ENCODE measurements at regions not wholly inside any gene's neighbourhood (a gene's known extent, or its start where the extent isn't known, plus 50 kb on each side); places are given as distances from the start of the nearest gene placed in this dataset.
"Not testable (repeated sequence)": the region's sequence is repeated elsewhere in the genome, so short reads cannot be mapped to it uniquely, and the experiment has no call there.

DNA sequence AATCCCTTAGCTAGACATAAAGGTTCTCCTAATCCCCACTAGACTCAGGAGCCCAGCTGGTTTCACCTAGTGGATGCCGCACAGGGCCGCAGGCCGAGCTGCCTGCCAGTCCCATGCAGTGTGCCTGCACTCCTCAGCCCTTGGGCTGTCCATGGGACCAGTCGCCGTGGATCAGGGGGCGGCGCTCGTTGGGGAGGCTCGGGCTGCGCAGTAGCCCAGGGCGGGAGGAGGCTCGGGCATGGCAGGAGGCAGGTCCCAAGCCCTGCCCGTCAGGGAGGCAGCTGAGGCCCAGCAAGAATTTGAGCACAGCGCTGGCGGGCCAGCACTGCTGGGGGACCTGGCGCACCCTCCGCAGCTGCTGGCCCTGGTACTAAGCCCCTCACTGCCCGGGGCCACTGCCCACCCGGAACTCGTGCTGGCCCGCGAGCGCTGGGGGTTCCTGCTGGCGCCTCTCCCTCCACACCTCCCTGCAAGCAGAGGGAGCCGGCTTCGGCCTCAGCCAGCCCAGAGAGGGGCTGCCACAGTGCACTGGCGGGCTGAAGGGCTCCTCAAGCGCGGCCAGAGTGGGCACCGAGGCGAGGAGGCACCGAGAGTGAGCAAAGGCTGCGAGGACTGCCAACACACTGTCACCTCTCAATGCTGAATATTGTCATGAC lies 307.8 kb downstream of the C6orf118 start:
- DNase-seq: no peak

- no peak for DNase-seq
These were observed 311.1 kb downstream of the C6orf118 start for GRCh38 chr6:164998297-164998696.

- DNase-seq: no peak
These were observed 312.6 kb downstream of the C6orf118 start for GRCh38 chr6:164996838-164997237.

DNA sequence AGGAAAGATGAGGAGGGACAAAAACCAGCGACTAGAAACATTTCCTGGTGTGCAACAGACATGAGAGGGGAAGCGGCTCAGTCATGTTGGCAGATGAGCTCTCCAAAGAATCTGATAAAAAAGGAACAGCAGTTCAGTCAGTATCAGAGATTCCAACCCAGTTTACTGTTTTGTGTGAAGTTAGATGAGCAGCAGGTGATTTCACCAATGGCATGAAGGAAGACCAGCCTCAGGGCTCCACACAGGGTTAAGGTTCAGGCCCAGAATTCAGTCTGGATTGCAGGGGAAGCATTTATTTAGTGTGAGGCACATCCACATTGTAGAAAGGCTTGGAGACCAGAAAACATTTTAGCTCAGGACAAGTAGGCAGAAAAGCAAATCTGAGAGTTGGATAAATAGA lies 317.8 kb downstream of the C6orf118 start:
- no peak for DNase-seq

DNA sequence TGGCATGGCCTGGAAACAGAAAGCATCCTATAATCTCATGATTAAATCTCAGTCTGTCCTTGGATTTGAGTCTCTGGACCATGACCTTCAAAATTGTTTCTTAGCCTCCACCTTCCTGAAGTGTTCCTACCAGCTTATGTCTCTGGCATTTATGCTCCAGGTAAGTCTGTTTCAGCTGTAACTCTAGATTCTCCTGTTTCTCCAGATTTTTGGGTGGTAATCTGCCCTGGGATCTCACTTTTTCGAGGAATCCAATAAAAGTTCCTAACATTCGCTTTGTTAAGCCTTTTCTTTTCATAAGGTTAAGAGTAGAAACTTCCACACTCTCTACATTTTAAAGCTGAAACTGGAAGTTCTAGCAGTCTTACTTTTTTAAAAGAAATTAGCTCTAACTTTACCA lies 318.5 kb downstream of the C6orf118 start:
- no peak for DNase-seq

DNA sequence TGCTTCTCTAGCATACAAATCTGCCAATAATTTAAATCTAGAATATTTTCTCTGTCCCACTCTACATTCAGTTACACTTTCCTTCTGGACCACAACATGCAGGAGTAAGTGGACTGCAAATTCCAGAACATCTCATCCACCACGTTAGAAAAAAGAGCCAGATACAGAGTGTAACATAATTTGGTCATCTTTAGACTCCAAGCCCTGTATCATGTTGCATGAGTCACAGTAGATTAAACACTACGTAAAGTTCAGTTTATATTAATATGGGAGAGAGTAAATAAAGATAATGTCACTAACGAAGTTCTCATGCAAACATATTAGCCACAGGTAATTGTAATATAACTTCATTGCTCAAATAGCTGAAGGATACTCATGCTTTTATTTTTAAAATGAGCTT lies 327.0 kb downstream of the C6orf118 start:
- DNase-seq: no peak

- DNase-seq: no peak
These were observed 342.3 kb downstream of the C6orf118 start for GRCh38 chr6:164967102-164967501.

GRCh38 chr6:164962805-164963204 lies 346.6 kb downstream of the C6orf118 start:
- DNase-seq: no peak

DNA sequence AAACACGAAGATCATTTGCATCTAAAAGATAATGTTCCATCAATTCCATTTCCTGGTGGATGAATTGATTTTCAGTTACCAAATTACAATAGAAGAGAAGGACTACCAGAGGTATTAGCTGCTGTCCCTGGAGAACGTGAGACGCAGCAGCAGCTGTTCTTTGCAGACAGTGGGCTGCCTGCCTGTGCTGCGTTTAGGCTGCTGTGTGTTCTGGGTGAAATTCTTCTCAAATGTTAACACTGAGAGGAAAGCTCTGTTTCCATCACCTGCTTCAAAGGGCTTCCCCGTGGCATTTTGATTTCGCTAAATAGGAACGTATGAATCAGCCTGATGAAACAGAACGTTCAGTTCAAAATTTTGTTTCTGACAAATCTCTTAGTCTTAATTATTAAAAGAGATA lies 362.2 kb downstream of the C6orf118 start:
- no peak for DNase-seq

DNA sequence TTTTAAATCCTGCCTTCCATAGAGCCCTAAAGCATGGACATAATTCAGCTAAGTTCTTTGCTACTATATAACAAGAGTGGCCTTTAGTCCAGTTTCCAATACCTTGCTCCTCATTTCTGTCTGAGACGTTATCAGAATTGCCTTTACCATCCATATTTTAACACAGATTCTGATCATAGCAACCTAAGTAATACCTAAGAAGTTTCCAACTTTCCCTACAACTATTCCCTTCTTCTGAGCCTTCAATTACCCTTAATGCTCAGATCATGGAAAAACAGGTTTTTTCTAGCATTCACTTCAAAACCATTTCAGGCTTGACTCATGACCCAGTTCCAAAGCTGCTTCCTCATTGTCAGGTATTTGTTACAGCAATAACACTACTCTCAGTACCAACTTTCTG lies 367.1 kb downstream of the C6orf118 start:
- no peak for DNase-seq

DNA sequence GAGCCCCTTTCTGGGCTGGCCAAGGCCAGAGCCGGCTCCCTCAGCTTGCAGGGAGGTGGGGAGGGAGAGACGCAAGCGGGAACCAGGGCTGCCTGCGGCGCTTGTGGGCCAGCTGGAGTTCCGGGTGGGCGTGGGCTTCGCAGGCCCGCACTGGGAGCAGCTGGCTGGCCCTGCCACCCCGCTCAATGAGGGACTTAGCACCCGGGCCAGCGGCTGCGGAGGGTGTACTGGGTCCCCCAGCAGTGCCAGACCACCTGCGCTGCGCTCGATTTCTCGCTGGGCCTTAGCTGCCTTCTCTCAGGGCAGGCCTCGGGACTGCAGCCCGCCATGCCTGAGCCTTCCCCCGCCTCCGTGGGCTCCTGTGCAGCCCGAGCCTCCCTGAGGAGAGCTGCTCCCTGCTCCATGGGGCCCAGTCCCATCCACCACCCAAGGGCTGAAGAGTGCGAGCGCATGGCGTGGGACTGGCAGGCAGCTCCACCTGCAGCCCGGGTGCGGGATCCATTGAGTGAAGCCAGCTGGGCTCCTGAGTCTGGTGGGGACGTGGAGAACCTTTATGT lies 376.1 kb downstream of the C6orf118 start:
- DNase-seq: not testable (repeated sequence)

- DNase-seq: no peak
These were observed 379.9 kb downstream of the C6orf118 start for GRCh38 chr6:164929408-164929977.

- DNase-seq: no peak
These were observed 380.5 kb downstream of the C6orf118 start for GRCh38 chr6:164928728-164929407.

GRCh38 chr6:164928057-164928727 lies 381.2 kb downstream of the C6orf118 start:
- no peak for DNase-seq

DNA sequence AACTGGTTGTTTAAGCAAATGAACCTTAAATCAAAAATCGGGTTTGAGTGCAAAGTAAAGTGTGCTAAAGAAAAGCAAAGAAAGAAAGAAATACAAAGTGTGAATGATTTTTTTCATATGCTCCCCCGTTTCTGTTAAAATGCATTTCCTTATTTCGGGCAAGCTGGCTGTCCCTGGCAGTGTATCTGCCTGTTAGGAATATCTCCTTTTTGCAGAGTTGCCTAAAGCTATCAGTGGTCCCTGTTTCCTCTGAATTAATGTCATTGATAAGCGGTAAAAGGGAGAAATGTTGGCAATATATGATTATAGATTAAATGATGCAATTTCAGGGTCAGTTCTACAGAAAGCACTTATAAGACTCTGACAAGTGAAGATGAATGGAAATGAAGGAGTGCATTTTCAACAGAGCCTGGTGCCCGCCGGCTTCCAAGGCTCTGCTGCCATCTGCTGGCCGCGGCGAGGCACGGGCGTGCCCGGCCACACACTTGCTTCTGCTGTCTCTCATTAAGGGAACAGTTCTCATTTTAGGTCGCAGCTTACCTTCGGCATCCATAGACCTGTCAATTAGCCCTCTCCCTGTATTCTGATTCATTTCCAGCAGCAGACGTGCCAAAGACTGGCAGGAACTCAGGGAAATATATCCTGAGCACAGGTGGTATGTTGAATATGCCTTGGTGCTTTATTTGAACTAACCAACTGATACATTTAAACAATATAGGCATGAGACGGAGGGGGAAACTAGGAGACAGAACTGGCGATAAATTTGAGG lies 381.9 kb downstream of the C6orf118 start:
- DNase-seq: peak in 1 of 2 donors; percentile 4

DNA sequence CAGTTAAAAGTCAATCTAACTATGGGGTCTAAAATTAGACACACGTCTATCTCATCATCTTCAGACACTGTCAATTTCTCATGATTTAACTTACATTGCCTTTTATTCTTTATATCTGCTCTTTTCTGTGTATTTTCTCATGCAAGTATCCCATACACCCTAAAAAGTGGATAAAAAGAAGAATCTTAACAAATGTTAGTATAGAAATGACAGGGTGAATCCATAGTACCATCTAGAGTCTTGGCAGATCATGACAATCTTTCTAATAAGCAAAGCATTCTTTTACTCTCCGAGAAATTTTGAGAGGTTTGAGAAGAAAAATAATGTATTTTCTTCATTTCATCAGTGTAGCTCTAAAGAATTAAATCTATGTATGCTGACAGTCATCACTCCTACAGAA lies 382.7 kb downstream of the C6orf118 start:
- no peak for DNase-seq

GRCh38 chr6:164925681-164926530 lies 383.5 kb downstream of the C6orf118 start:
- DNase-seq: no peak

DNA sequence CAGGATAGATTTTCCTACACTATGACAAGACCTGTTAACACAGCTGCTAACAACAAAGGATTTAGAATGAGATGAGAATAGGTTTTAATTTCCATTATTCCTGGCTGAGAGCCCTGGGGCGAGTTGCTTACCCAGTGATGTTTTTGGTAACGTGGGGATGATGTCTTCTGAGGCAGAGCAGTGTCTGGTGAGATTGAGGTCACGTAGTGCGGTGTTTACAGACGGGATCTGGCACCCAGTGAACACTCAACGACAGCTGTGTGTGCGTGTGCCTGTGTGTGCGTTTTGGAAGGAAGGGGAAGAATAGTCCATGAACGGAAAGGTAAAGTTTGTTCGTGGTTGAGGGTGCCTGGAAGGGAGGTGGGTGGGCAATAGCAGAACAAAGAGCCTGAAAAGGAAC lies 384.7 kb downstream of the C6orf118 start:
- DNase-seq: no peak

GRCh38 chr6:164917211-164917610 lies 392.2 kb downstream of the C6orf118 start:
- no peak for DNase-seq

- DNase-seq: no peak
These were observed 393.3 kb downstream of the C6orf118 start for GRCh38 chr6:164916087-164916486.

DNA sequence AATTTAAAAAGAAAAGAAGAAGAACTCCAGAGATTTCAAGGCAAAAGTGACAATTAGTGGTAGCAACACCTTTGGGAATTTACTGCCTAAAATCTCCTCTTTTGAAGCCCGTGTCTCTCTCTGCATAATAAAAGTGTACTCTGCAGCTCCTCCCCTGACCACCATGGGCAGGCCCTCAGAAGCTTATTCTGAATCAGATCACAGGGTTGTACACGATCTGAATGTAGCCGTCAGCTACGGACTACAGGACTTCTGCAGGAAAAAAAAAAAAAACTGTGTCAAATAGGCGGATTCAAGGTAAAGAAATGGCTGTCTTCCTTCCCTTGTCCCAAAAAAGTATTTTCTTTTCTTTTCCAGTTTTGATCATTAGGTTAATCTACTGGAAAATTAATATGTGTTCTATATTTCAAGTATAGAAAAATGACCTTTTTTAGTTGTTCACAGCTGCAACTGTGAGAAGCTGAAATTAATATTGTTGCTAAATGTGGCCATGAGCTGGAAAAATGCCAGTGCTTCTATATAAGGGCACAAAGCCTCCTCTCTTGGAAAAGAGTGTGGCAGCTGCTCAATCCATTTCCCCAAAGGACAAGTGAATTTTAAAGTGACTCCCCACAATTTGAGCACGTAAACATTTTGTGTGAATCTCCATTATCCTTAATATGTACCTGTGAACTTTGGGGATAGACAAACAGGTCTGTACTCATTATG lies 397.4 kb downstream of the C6orf118 start:
- DNase-seq: no peak
